SH-SY5Y (cell line): ENCODE measurements at regions not wholly inside any gene's neighbourhood (a gene's known extent, or its start where the extent isn't known, plus 50 kb on each side); places are given as distances from the start of the nearest gene placed in this dataset.

Experiments used
- GATA2 ChIP-seq: IDR thresholded peaks from 2 replicates; pipeline ENCODE4 v1.6.1; 2011; ENCODE audit warnings: mild to moderate bottlenecking, low read depth, low read length
- GATA3 ChIP-seq: IDR thresholded peaks from 2 replicates; pipeline ENCODE4 v1.6.1; 2011; ENCODE audit warnings: low read depth, mild to moderate bottlenecking, low read length, moderate library complexity

DNA sequence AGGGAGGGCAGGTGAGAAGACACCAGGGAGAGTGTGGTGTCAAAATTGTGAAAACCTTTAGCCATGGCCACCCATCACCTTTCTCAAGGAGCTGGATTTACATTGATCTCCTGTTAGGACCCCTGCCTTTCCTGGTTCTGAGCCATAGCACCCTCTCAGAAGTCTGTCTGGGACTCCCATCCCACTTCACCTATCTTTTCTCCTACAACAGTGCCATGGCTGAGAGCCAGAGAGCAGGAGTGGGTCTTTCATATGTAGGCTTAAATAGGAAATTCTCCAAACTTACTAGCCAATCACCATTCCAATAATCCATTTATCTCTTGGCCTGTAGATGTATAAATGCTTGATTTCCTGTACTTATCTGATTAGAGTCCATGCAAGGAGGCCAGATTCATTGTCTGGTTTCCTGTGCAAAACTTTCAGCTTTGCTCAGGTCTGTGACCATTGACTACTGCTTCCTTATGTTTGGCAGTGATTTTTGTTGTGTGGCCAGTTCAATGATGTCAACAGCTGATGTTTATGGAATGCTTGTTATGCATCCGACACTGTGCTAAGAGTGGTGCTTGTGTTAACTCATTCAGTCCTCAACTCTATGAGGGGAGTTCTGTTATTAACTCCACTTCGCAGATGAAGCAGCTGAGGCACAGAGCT is 57.6 kb upstream of the IGFBP5 start:
- TF ChIP-seq GATA3 (no peak), GATA2 (no peak)
